ENCODE measurements at regions not wholly inside any gene's neighbourhood (a gene's known extent, or its start where the extent isn't known, plus 50 kb on each side); places are given as distances from the start of the nearest gene placed in this dataset.
A peak's percentile ranks its signal among the peaks of the same experiment; 100 is the strongest.

GRCh38 chr18:8913606-8914403 lies 188.7 kb upstream of the NDUFV2 start (continued):
- TF ChIP-seq ARID3A (IDR thresholded peaks at IDR 0.05; ENCODE audit: borderline replicate concordance, low read depth, low read length) (0 out of 2 replicates have a peak, but pooled peaks have one; percentile 41), CXXC5 (CRISPR knock-in tag; IDR thresholded peaks at IDR 0.05) (peak; percentile 57), L3MBTL2 (IDR thresholded peaks at IDR 0.05) (peak; percentile 82; the same call in 1 of the 2 replicates), NCOR1 (IDR thresholded peaks at IDR 0.05) (peak; percentile 92), AFF1 (IDR thresholded peaks at IDR 0.05; ENCODE audit: low read depth in 1 of 2, partially characterized antibody in 2 of 2) (peak in 1 of 2 experiments; percentile 77), GATA2 (CRISPR knock-in tag; IDR thresholded peaks at IDR 0.05) (peak; percentile 82), ZNF76 (CRISPR knock-in tag; IDR thresholded peaks at IDR 0.05; ENCODE audit: borderline replicate concordance) (0 out of 2 replicates have a peak, but pooled peaks have one; percentile 55), CREB3 (tag; conservative IDR thresholded peaks at IDR 0.05; ENCODE audit: low read depth) (peak; percentile 58; the same call in 1 of the 2 replicates), TAL1 (IDR thresholded peaks at IDR 0.05) (peak; percentile 96), ZFP36 (IDR thresholded peaks at IDR 0.05; ENCODE audit: low read depth, low read length, partially characterized antibody) (peak; percentile 27), ZNF583 (CRISPR knock-in tag; IDR thresholded peaks at IDR 0.05) (peak; percentile 91), HSF4 (CRISPR knock-in tag; IDR thresholded peaks at IDR 0.05; ENCODE audit: borderline replicate concordance) (peak; percentile 67; the same call in 1 of the 2 replicates), RB1 (IDR thresholded peaks at IDR 0.05; ENCODE audit: low read depth) (peak; percentile 26; the same call in 1 of the 2 replicates), ZNF707 (CRISPR knock-in tag; conservative IDR thresholded peaks at IDR 0.05) (0 out of 2 replicates have a peak, but pooled peaks have one; percentile 2), ZNF57 (CRISPR knock-in tag; IDR thresholded peaks at IDR 0.05) (0 out of 2 replicates have a peak, but pooled peaks have one; percentile 25), POLR2A (conservative IDR thresholded peaks at IDR 0.05) (peak; percentile 49)
- TF ChIP-seq, protein P1, sequence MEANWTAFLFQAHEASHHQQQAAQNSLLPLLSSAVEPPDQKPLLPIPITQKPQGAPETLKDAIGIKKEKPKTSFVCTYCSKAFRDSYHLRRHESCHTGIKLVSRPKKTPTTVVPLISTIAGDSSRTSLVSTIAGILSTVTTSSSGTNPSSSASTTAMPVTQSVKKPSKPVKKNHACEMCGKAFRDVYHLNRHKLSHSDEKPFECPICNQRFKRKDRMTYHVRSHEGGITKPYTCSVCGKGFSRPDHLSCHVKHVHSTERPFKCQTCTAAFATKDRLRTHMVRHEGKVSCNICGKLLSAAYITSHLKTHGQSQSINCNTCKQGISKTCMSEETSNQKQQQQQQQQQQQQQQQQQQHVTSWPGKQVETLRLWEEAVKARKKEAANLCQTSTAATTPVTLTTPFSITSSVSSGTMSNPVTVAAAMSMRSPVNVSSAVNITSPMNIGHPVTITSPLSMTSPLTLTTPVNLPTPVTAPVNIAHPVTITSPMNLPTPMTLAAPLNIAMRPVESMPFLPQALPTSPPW (CRISPR knock-in tag; IDR thresholded peaks at IDR 0.05), result peak; percentile 28
- TF ChIP-seq, protein P2, sequence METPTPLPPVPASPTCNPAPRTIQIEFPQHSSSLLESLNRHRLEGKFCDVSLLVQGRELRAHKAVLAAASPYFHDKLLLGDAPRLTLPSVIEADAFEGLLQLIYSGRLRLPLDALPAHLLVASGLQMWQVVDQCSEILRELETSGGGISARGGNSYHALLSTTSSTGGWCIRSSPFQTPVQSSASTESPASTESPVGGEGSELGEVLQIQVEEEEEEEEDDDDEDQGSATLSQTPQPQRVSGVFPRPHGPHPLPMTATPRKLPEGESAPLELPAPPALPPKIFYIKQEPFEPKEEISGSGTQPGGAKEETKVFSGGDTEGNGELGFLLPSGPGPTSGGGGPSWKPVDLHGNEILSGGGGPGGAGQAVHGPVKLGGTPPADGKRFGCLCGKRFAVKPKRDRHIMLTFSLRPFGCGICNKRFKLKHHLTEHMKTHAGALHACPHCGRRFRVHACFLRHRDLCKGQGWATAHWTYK (CRISPR knock-in tag; IDR thresholded peaks at IDR 0.05), result peak; percentile 63; the same call in 1 of the 2 replicates

Data from K562 (cell line).